IPS-15b (cell line): ENCODE measurements at regions not wholly inside any gene's neighbourhood (a gene's known extent, or its start where the extent isn't known, plus 50 kb on each side); places are given as distances from the start of the nearest gene placed in this dataset.

Experiments
- H3K27me3 ChIP-seq: one replicate; pipeline ENCODE4 v1.6.1; 2013; ENCODE audit warnings: low read length; ENCODE audit not compliant: control insufficient read depth, insufficient read depth
- H3K36me3 ChIP-seq: one replicate; pipeline ENCODE4 v1.6.1; 2013; ENCODE audit warnings: low read length; ENCODE audit not compliant: control insufficient read depth, insufficient read depth
- H3K4me1 ChIP-seq: one replicate; pipeline ENCODE4 v1.6.1; 2013; ENCODE audit warnings: mild to moderate bottlenecking, low read length; ENCODE audit not compliant: control insufficient read depth, insufficient read depth
- H3K4me3 ChIP-seq: one replicate; pipeline ENCODE4 v1.5.1; 2013; ENCODE audit warnings: low read depth, low read length
- H3K9ac ChIP-seq: one replicate; pipeline ENCODE4 v1.6.1; 2013; ENCODE audit warnings: low read depth, mild to moderate bottlenecking, low read length
- H3K9me3 ChIP-seq: one replicate; pipeline ENCODE4 v1.6.1; 2013; ENCODE audit warnings: mild to moderate bottlenecking, low read length; ENCODE audit not compliant: control insufficient read depth, insufficient read depth

- H3K4me1 ChIP-seq: peaks cover 2% of the 10 kb centered on the region
- no peak overlapping the region for H3K4me3 ChIP-seq
- H3K9me3 ChIP-seq: peaks cover 8% of the 10 kb centered on the region
- no peaks in the 10 kb centered on the region for H3K27me3 ChIP-seq
- H3K9ac ChIP-seq: no peak overlapping the region
- no peaks in the 10 kb centered on the region for H3K36me3 ChIP-seq
These were observed 278.0 kb downstream of the FGF9 start for GRCh38 chr13:21948769-21949474.

GRCh38 chr13:21949818-21950429 is 279.1 kb downstream of the FGF9 start:
- peaks cover 2% of the 10 kb centered on the region for H3K4me1 ChIP-seq
- no peak overlapping the region for H3K4me3 ChIP-seq
- no peak overlapping the region for H3K9ac ChIP-seq
- no peaks in the 10 kb centered on the region for H3K36me3 ChIP-seq
- no peaks in the 10 kb centered on the region for H3K27me3 ChIP-seq
- H3K9me3 ChIP-seq: no peaks in the 10 kb centered on the region

DNA sequence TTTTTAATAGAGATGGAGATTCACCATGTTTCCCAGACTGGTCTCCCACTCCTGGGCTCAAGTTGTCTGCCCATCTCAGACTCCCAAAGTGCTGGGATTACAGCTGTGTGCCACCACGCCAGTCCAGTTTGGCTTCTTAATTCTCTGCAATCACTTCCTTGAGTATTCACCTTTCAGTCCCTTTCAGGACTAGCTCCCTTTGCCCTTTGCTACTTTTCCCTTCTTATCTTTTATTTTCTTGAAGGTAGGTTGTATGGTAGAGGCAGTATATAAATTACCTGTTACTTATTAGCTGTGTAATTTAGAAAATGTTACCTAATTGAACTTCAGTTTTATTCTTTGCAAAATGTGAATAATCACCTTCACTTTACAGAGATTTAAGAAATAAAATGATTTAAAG is 285.8 kb downstream of the FGF9 start:
- H3K4me1 ChIP-seq: no peaks in the 10 kb centered on the region
- H3K36me3 ChIP-seq: no peaks in the 10 kb centered on the region
- H3K9ac ChIP-seq: no peak overlapping the region
- no peak overlapping the region for H3K4me3 ChIP-seq
- H3K9me3 ChIP-seq: no peaks in the 10 kb centered on the region
- no peaks in the 10 kb centered on the region for H3K27me3 ChIP-seq

- Histone ChIP-seq H3K27me3 (no peaks in the 10 kb centered on the region), H3K4me3 (no peak overlapping the region), H3K36me3 (no peaks in the 10 kb centered on the region), H3K9me3 (no peaks in the 10 kb centered on the region), H3K9ac (no peak overlapping the region), H3K4me1 (no peaks in the 10 kb centered on the region)
These were observed 287.0 kb downstream of the FGF9 start for GRCh38 chr13:21957833-21958232.

DNA sequence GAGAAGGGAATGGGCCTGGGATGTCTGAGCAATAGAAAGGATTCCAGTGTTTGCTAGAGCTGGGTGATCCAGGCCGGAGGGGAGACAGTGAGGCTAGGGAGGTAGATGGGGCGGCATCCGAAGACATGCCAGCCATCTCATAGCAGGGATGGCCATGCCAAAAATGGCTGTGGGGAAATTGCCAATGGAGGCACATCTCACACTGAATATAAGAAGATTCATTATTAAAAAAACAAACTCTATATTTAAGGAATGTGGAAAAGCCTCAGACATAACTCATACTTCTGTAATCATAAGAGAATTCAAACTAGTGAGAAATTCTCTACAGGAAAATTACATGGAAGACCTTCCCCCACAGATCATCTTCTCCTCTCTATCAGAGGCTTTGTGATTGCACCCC is 289.2 kb downstream of the FGF9 start:
- H3K36me3 ChIP-seq: no peaks in the 10 kb centered on the region
- H3K4me1 ChIP-seq: no peaks in the 10 kb centered on the region
- H3K27me3 ChIP-seq: no peaks in the 10 kb centered on the region

GRCh38 chr13:21964686-21965085 is 293.8 kb downstream of the FGF9 start:
- Histone ChIP-seq H3K27me3 (no peaks in the 10 kb centered on the region), H3K4me1 (no peaks in the 10 kb centered on the region), H3K9me3 (no peaks in the 10 kb centered on the region), H3K9ac (no peak overlapping the region), H3K4me3 (no peak overlapping the region), H3K36me3 (no peaks in the 10 kb centered on the region)

More for the DNA sequence above, 289.2 kb downstream of the FGF9 start:
- no peak overlapping the region for H3K4me3 ChIP-seq
- no peak overlapping the region for H3K9ac ChIP-seq
- H3K9me3 ChIP-seq: no peaks in the 10 kb centered on the region

GRCh38 chr13:21965095-21965494 is 294.2 kb downstream of the FGF9 start:
- H3K27me3 ChIP-seq: no peaks in the 10 kb centered on the region
- no peak overlapping the region for H3K4me3 ChIP-seq
- H3K4me1 ChIP-seq: no peaks in the 10 kb centered on the region
- no peaks in the 10 kb centered on the region for H3K9me3 ChIP-seq
- no peak overlapping the region for H3K9ac ChIP-seq
- no peaks in the 10 kb centered on the region for H3K36me3 ChIP-seq

GRCh38 chr13:21966014-21966413 is 295.1 kb downstream of the FGF9 start:
- Histone ChIP-seq H3K9me3 (no peaks in the 10 kb centered on the region), H3K4me1 (no peaks in the 10 kb centered on the region), H3K4me3 (no peak overlapping the region), H3K36me3 (no peaks in the 10 kb centered on the region), H3K9ac (no peak overlapping the region), H3K27me3 (no peaks in the 10 kb centered on the region)

DNA sequence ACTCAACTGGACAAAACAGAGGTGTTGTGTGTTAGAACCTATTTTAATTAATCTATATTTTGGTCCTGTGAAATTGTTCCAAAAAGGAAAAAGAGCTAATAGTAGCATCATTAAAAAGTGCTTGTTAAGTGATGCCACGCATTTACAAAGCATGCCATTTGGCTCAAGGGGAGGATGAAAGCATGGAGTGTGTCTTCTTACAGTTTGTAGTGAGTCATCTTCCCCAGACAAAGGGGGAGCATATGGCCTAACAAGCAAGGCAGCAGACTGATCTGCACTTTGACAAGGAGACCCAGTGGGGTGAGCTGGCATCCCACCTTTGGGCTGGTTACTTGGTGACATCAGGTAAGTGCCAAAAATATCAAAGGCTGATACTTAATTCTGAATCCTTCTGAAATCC is 297.0 kb downstream of the FGF9 start:
- no peaks in the 10 kb centered on the region for H3K9me3 ChIP-seq
- no peaks in the 10 kb centered on the region for H3K4me1 ChIP-seq
- H3K9ac ChIP-seq: no peak overlapping the region
- no peaks in the 10 kb centered on the region for H3K27me3 ChIP-seq
- H3K36me3 ChIP-seq: no peaks in the 10 kb centered on the region
- H3K4me3 ChIP-seq: no peak overlapping the region

GRCh38 chr13:21970172-21970571 is 299.3 kb downstream of the FGF9 start:
- no peak overlapping the region for H3K4me3 ChIP-seq
- no peaks in the 10 kb centered on the region for H3K9me3 ChIP-seq
- no peaks in the 10 kb centered on the region for H3K4me1 ChIP-seq
- H3K9ac ChIP-seq: no peak overlapping the region
- no peaks in the 10 kb centered on the region for H3K27me3 ChIP-seq
- no peaks in the 10 kb centered on the region for H3K36me3 ChIP-seq

GRCh38 chr13:21970918-21971317 is 300.0 kb downstream of the FGF9 start:
- no peaks in the 10 kb centered on the region for H3K4me1 ChIP-seq
- H3K9me3 ChIP-seq: no peaks in the 10 kb centered on the region
- H3K4me3 ChIP-seq: no peak overlapping the region
- no peaks in the 10 kb centered on the region for H3K36me3 ChIP-seq
- H3K27me3 ChIP-seq: no peaks in the 10 kb centered on the region
- H3K9ac ChIP-seq: no peak overlapping the region
